ENCODE measurements at regions not wholly inside any gene's neighbourhood (a gene's known extent, or its start where the extent isn't known, plus 50 kb on each side); places are given as distances from the start of the nearest gene placed in this dataset.

GRCh38 chr4:132893787-132894186 is 255.3 kb upstream of the PCDH10 start:
- no peaks in the 10 kb centered on the region for H3K36me3 Mint-ChIP-seq
- no peaks in the 10 kb centered on the region for H3K4me1 Mint-ChIP-seq
- ATAC-seq (no peak), DNase-seq (no peak)
- no peak overlapping the region for H3K4me3 Mint-ChIP-seq
- H3K27ac Mint-ChIP-seq, result no peak overlapping the region
- H3K27me3 Mint-ChIP-seq, result no peaks in the 10 kb centered on the region
- peaks cover 3% of the 10 kb centered on the region for H3K9me3 Mint-ChIP-seq (ENCODE audit: low read depth)
- CTCF ChIA-PET, result no interaction called here

GRCh38 chr4:132901224-132901623 is 247.9 kb upstream of the PCDH10 start:
- H3K9me3 Mint-ChIP-seq (ENCODE audit: low read depth), result peaks cover 2% of the 10 kb centered on the region
- CTCF ChIA-PET, result no interaction called here
- ATAC-seq (no peak), DNase-seq (no peak)
- no peaks in the 10 kb centered on the region for H3K36me3 Mint-ChIP-seq
- H3K4me3 Mint-ChIP-seq, result no peak overlapping the region
- H3K4me1 Mint-ChIP-seq, result no peaks in the 10 kb centered on the region
- no peaks in the 10 kb centered on the region for H3K27me3 Mint-ChIP-seq
- H3K27ac Mint-ChIP-seq, result no peak overlapping the region

- CTCF ChIA-PET, result interaction anchor here (0.7 kb wide), 1 partner anchor 14 kb away, joined by 3 read pairs; no protein-coding TSS in a partner anchor
- H3K36me3 Mint-ChIP-seq, result no peaks in the 10 kb centered on the region
- H3K4me1 Mint-ChIP-seq, result no peaks in the 10 kb centered on the region
- H3K27ac Mint-ChIP-seq, result no peak overlapping the region
- no peaks in the 10 kb centered on the region for H3K27me3 Mint-ChIP-seq
- H3K4me3 Mint-ChIP-seq, result no peak overlapping the region
- H3K9me3 Mint-ChIP-seq (ENCODE audit: low read depth), result peaks cover 2% of the 10 kb centered on the region
- no peak for DNase-seq
- ATAC-seq, result no peak
Observed at GRCh38 chr4:132910229-132910748, 238.8 kb upstream of the PCDH10 start.

DNA sequence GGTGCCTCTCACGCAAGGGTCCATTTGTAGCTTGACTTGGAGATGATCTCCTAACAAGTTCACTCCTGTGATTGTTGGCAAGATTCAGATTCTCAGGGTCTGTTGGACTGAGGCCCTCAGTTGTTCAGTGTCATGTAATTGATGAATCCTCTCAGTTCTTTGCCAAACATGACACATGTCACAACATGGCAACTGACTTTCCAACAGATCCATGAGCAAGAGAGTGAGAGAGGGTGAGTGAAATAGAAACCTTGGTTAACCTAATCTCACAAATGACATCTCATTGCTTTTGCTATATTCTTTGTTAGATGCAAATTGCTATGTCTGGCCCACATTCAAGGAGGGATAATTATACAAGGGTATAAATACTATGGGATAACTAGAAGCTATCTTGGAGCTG is 231.0 kb upstream of the PCDH10 start:
- Mint-ChIP-seq H3K4me1 (no peaks in the 10 kb centered on the region), H3K9me3 (ENCODE audit: low read depth) (peaks cover 2% of the 10 kb centered on the region), H3K27me3 (no peaks in the 10 kb centered on the region), H3K27ac (no peak overlapping the region), H3K4me3 (no peak overlapping the region), H3K36me3 (no peaks in the 10 kb centered on the region)
- ATAC-seq (no peak), DNase-seq (no peak)
- CTCF ChIA-PET, result no interaction called here

GRCh38 chr4:132923516-132923915 is 225.6 kb upstream of the PCDH10 start:
- Mint-ChIP-seq H3K4me3 (no peak overlapping the region), H3K27ac (no peak overlapping the region), H3K36me3 (no peaks in the 10 kb centered on the region), H3K4me1 (no peaks in the 10 kb centered on the region), H3K9me3 (ENCODE audit: low read depth) (peaks cover 2% of the 10 kb centered on the region), H3K27me3 (no peaks in the 10 kb centered on the region)
- no peak for DNase-seq
- no peak for ATAC-seq
- CTCF ChIA-PET, result no interaction called here

DNA sequence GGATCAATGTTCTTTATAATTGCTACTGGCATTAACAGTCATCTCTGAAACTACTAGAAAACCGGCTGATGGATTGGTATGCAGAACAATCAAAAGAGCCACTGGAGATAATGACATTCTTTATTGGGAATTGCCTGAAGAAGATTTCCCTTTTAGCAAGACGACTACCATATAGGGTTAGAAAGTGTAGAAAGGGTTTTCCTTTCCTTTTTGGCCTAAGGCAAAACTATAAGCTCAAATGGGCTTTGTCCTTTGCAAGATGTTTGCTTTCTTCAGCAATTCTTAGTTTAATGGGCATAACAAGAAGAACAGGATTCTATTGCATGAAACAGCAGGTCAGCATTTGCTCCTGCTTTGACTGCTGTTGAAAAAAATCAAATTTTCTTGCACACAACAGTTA is 214.2 kb upstream of the PCDH10 start:
- no peaks in the 10 kb centered on the region for H3K4me1 Mint-ChIP-seq
- no peaks in the 10 kb centered on the region for H3K27me3 Mint-ChIP-seq
- ATAC-seq, result no peak
- H3K27ac Mint-ChIP-seq, result no peak overlapping the region
- no peaks in the 10 kb centered on the region for H3K9me3 Mint-ChIP-seq (ENCODE audit: low read depth)
- no peaks in the 10 kb centered on the region for H3K36me3 Mint-ChIP-seq
- CTCF ChIA-PET, result no interaction called here
- H3K4me3 Mint-ChIP-seq, result no peak overlapping the region
- no peak for DNase-seq

DNA sequence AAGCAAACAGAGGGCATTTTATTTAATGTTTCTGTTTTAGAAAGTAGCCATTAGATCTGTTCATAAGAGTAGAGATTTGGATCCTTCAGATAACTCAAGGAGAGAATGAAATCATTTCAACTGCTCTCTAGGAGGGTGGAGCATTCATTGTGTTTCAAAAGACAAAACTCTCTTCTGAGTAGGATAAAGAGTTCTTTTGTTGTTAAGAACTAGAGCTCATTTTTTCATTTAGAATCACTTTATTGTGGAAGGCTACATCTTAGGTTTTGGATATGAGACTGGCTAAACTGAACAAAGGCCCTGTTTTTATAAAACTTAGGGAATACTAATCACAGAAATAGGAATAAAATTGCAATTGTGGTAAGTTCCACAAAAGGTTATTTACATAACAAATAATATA is 193.9 kb upstream of the PCDH10 start:
- Mint-ChIP-seq H3K27me3 (no peaks in the 10 kb centered on the region), H3K4me1 (no peaks in the 10 kb centered on the region), H3K36me3 (no peaks in the 10 kb centered on the region), H3K27ac (no peak overlapping the region), H3K9me3 (ENCODE audit: low read depth) (peaks cover 2% of the 10 kb centered on the region), H3K4me3 (no peak overlapping the region)
- CTCF ChIA-PET, result no interaction called here
- ATAC-seq (no peak), DNase-seq (no peak)

- H3K36me3 Mint-ChIP-seq, result no peaks in the 10 kb centered on the region
- no peak overlapping the region for H3K4me3 Mint-ChIP-seq
- ATAC-seq (no peak), DNase-seq (no peak)
- H3K27ac Mint-ChIP-seq, result no peak overlapping the region
- no peaks in the 10 kb centered on the region for H3K27me3 Mint-ChIP-seq
- no peaks in the 10 kb centered on the region for H3K9me3 Mint-ChIP-seq (ENCODE audit: low read depth)
- CTCF ChIA-PET, result no interaction called here
- H3K4me1 Mint-ChIP-seq, result no peaks in the 10 kb centered on the region
Observed at GRCh38 chr4:132956962-132957361, 192.1 kb upstream of the PCDH10 start.

DNA sequence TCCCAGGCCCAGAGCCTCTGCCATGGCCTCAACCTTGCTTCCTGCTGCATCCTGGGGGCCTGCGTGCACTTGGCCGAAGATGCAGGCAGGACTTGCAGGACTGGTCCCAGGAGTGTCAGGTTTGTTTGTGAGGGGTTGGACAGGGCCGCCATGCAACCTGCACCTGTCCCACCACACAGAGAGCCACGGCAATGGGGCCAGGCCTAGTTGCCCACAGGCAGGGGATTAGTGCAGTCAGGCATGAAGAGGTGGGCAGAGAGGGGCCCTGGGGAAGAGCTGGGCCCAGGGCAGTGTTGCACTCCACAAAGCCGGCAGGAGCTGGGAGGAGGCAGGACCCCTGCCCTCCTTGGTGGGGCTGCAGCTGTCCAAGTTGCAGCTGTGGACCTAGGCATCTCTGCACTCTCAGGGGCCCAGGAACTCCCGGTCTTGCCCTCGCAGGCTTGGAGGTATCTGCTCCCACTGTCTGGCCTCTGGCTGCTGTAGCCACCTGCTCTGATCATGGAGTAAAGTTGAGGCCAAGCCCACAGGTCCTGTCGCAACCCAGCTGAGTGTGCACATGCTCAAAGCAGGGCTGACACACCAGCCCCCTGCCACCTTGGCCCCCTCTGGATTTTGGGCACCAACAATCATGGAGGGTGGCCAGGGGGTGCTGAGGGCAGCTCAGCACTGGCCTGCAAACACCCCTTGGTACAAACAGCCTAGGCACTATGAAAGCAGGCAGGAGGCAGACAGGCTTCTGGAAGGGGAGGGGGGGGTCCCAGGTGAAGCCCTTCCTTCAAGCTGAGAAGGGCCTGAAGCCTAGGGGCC is 190.4 kb upstream of the PCDH10 start:
- DNase-seq, result no peak
- Mint-ChIP-seq H3K36me3 (no peaks in the 10 kb centered on the region), H3K27ac (no peak overlapping the region), H3K4me1 (no peaks in the 10 kb centered on the region), H3K9me3 (ENCODE audit: low read depth) (no peaks in the 10 kb centered on the region), H3K27me3 (no peaks in the 10 kb centered on the region), H3K4me3 (no peak overlapping the region)
- CTCF ChIA-PET, result no interaction called here
- no peak for ATAC-seq

- peaks cover 3% of the 10 kb centered on the region for H3K9me3 Mint-ChIP-seq (ENCODE audit: low read depth)
Observed at GRCh38 chr4:132981611-132982010, 167.5 kb upstream of the PCDH10 start.

GRCh38 chr4:132982151-132982550 is 166.9 kb upstream of the PCDH10 start:
- Mint-ChIP-seq H3K36me3 (no peaks in the 10 kb centered on the region), H3K4me1 (no peaks in the 10 kb centered on the region), H3K27ac (no peak overlapping the region), H3K27me3 (no peaks in the 10 kb centered on the region), H3K4me3 (no peak overlapping the region), H3K9me3 (ENCODE audit: low read depth) (peaks cover 3% of the 10 kb centered on the region)
- DNase-seq, result no peak
- CTCF ChIA-PET, result no interaction called here
- ATAC-seq, result no peak

More at GRCh38 chr4:132981611-132982010, 167.5 kb upstream of the PCDH10 start:
- H3K4me1 Mint-ChIP-seq, result no peaks in the 10 kb centered on the region
- CTCF ChIA-PET, result no interaction called here
- no peaks in the 10 kb centered on the region for H3K27me3 Mint-ChIP-seq
- DNase-seq (no peak), ATAC-seq (no peak)
- H3K36me3 Mint-ChIP-seq, result no peaks in the 10 kb centered on the region
- H3K27ac Mint-ChIP-seq, result no peak overlapping the region
- H3K4me3 Mint-ChIP-seq, result no peak overlapping the region

GRCh38 chr4:132991111-132991510 is 158.0 kb upstream of the PCDH10 start:
- ATAC-seq (no peak), DNase-seq (no peak)
- Mint-ChIP-seq H3K9me3 (ENCODE audit: low read depth) (peaks cover 4% of the 10 kb centered on the region), H3K4me1 (no peaks in the 10 kb centered on the region), H3K27ac (no peak overlapping the region), H3K27me3 (no peaks in the 10 kb centered on the region), H3K4me3 (no peak overlapping the region), H3K36me3 (no peaks in the 10 kb centered on the region)
- CTCF ChIA-PET, result no interaction called here

DNA sequence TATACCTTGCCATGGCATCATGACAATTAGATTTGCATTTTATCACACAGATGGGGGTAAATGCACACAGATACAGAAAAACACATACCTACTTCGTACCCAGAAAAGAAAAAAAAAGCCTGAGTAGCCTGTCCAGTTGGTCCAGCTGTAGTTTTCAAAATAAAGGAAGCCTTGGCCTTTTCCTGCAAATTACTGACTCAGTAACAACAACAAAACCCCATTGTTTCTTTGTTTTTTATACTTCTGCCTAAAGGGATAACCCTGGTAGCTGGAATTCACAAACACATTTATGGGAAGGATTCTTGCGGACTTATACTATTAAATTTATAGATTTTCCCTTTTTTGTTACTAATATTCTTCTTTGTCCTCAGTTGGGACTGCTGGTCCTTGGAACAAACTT is 156.4 kb upstream of the PCDH10 start:
- no peaks in the 10 kb centered on the region for H3K27me3 Mint-ChIP-seq
- DNase-seq (no peak), ATAC-seq (no peak)
- no peaks in the 10 kb centered on the region for H3K36me3 Mint-ChIP-seq
- H3K4me3 Mint-ChIP-seq, result no peak overlapping the region
- no peak overlapping the region for H3K27ac Mint-ChIP-seq
- H3K4me1 Mint-ChIP-seq, result no peaks in the 10 kb centered on the region
- H3K9me3 Mint-ChIP-seq (ENCODE audit: low read depth), result peaks cover 4% of the 10 kb centered on the region
- CTCF ChIA-PET, result no interaction called here

GRCh38 chr4:132998585-132999230 is 150.4 kb upstream of the PCDH10 start:
- Mint-ChIP-seq H3K27ac (no peak overlapping the region), H3K4me1 (no peaks in the 10 kb centered on the region), H3K9me3 (ENCODE audit: low read depth) (no peaks in the 10 kb centered on the region), H3K4me3 (no peak overlapping the region), H3K27me3 (no peaks in the 10 kb centered on the region), H3K36me3 (no peaks in the 10 kb centered on the region)
- DNase-seq (no peak), ATAC-seq (no peak)
- CTCF ChIA-PET, result no interaction called here
